Mononuclear cell (primary cell): ENCODE measurements at regions not wholly inside any gene's neighbourhood (a gene's known extent, or its start where the extent isn't known, plus 50 kb on each side); places are given as distances from the start of the nearest gene placed in this dataset.

Source experiments
- H3K27me3 ChIP-seq: 2 replicates; pipeline ENCODE4 v1.6.0; 2011; ENCODE audit warnings: low read length, control low read depth; ENCODE audit not compliant: insufficient read depth
- H3K4me1 ChIP-seq: 2 replicates; pipeline ENCODE4 v1.5.1; 2011; ENCODE audit warnings: mild to moderate bottlenecking, low read length, control low read depth; ENCODE audit not compliant: insufficient read depth
- H3K4me3 ChIP-seq: 2 replicates; pipeline ENCODE4 v1.5.1; 2011; ENCODE audit warnings: mild to moderate bottlenecking, low read length, moderate library complexity
- H3K9me3 ChIP-seq: 2 replicates; pipeline ENCODE4 v1.5.1; 2011; ENCODE audit warnings: low read depth, mild to moderate bottlenecking, control low read depth, low read length

DNA sequence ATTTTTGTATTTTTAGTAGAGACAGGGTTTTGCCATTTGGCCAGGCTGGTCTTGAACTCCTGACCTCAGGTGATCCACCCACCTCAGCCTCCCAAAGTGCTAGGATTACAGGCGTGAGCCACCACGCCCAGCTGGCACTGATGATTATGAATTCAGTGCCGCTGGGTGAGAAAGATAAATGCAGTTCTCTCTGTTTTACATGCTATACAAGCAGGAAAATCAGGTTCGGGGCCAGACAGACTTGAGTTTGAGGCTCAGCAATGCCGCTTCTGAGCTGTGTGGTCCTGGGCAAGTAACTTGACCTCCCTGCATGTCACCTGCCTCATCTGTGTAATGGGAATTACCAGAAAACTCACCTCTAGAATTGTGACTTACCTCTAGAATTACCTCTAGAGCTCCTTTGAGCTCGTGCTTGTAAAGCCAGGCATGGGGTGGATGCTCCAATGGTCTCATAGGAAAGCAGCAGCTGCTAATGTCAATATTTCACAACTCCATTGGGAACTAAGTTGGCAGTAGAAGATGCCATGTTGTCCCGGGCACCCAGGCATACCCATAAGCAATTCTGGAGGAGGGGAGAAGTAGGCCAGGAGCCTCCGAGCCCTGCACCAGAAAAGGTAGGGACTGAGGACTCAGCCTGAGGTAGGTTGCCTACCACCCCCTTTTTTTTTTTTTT, 119.8 kb upstream of the SLC25A33 start:
- Histone ChIP-seq H3K4me1 (peaks cover 19% of the 10 kb centered on the region), H3K27me3 (no peaks in the 10 kb centered on the region), H3K4me3 (no peak overlapping the region), H3K9me3 (no peaks in the 10 kb centered on the region)

DNA sequence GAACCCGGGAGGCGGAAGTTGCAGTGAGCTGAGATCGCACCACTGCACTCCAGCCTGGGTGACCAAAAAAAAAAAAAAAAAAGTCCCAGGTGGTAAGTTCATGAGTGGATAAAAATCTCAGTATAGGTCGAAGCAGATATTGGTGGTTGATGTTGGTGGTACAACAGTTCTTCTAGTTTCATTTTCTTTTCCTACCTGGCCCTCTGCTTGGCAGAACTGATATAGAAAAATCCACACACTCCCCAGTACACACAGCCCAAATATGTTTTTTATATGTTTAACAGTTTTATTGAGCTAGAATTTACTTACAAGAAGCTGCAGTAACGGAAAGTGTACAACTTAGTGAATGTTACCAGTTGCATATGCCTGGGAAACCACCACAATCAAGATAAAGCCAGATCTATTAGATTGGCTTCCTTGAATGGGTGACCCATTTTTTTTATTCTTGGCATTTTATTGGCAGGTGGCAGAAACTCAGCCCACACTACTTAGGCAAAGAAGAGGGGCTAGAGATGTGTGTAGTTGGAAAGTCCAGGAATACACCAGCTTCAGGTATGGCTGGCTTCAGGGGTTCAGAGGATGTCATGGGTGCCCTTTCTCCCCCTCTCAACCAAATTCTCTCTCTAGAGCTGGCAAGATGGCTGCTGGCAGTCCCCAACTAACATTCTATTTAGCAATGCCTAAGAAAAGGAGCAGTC, 118.3 kb upstream of the SLC25A33 start:
- no peaks in the 10 kb centered on the region for H3K9me3 ChIP-seq
- peaks cover 33% of the 10 kb centered on the region for H3K4me1 ChIP-seq
- no peaks in the 10 kb centered on the region for H3K27me3 ChIP-seq
- no peak overlapping the region for H3K4me3 ChIP-seq

DNA sequence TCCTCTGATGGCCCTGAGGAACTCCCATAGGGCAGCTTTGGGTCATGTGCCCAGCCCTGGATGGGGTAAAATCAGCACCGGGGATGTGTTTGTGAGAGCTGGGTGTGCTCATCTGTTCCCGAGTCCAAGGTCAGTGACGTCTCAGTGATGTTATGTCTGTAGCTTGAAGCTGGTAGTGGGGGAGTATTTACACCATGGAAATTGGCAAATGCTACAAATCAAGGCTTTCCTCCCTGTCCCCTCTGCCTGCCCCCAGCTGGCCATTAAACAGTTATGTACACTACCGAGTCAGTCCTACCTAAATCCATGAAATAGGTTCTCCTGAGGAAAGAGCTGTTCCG, 117.8 kb upstream of the SLC25A33 start:
- Histone ChIP-seq H3K27me3 (no peaks in the 10 kb centered on the region), H3K9me3 (no peaks in the 10 kb centered on the region), H3K4me1 (peaks cover 38% of the 10 kb centered on the region), H3K4me3 (no peak overlapping the region)

DNA sequence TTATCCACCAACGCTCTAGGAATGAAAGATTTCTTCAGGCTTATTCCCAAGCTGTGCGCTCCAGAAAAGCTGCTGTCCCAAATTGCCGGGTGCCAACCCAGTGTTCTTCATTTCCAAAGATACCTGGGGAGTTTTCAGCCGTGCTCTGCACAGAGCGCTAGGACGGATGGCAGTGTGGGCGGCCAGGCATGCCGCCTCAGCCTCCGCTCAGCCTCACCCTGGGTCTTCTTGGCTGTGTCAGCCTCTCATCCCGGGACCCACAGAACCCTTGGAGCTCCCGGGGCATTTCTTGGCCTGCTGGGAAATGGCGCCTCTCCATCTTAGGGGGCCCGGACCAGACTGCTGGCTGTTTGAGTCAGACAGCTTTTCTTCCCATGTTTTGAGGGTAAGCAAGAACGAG, 116.9 kb upstream of the SLC25A33 start:
- peaks cover 41% of the 10 kb centered on the region for H3K4me1 ChIP-seq
- H3K4me3 ChIP-seq: no peak overlapping the region
- no peaks in the 10 kb centered on the region for H3K27me3 ChIP-seq
- no peaks in the 10 kb centered on the region for H3K9me3 ChIP-seq

DNA sequence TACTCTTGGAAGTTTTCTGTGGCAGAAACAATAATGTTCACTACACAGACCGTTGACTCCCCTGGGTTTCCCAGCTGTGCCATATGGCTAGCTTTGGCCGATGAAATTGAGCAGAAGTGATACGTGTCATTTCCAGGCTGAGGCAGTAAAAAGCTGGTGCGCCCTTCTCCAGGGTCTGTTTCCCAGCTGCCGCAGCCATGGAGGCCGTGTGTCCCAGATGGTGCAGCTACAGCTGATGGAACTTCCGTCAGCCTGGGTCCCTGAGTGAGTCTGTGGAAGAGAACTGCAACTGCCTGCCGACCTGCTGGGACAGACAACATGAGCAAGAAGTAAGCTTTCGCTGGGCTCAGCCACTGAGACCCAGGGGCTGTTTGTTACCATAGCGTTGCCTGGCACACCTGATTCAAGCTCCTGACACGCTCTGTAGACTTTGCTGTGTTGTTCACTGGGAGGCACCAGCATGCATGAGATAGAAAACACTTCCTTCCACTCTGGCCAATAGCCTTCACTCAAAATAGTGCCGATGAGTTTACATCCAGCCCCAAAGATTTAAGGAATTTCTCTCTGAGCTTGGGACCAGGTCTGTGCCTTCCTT, 116.3 kb upstream of the SLC25A33 start:
- H3K4me1 ChIP-seq: peaks cover 40% of the 10 kb centered on the region
- H3K9me3 ChIP-seq: no peaks in the 10 kb centered on the region
- no peak overlapping the region for H3K4me3 ChIP-seq
- H3K27me3 ChIP-seq: no peaks in the 10 kb centered on the region

DNA sequence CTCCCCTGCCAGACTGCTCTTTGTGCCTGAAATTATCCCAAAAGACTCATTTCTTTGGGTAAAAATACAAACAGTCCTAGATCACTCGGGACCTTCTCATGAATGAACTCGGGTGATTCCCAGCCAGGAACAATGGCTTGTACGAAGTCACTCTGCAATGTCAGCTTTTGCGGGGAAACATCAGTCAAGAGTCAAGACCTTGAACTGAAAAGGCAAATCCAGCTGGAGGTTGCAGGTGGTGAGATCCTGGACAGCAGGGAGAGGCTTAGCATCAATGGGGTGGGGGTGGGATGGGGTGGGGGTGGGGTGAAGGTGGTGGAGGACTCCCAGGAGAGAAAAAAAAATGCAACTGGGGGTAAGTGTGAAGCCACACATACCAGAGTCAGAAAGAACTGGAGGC, 115.0 kb upstream of the SLC25A33 start:
- Histone ChIP-seq H3K27me3 (no peaks in the 10 kb centered on the region), H3K4me3 (no peak overlapping the region), H3K4me1 (peaks cover 42% of the 10 kb centered on the region), H3K9me3 (no peaks in the 10 kb centered on the region)

DNA sequence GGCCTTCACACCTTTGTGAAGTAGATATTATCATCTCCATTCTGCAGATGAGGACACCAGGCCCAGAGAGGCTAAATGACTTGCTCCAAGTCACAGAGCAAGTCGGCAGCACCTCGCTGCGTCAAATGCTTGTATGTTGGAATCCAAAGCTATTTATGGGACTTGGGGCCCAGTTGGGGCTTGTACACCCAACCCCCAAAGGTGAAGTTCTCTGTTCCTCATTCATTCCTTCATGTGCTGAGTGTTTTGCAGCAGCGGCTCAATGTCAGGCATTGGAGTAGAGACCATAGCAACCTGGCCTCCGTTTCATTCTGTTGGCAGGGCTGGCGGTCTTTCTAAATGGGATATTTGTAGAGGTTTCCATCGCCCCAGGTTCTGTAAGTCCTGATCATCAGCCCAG, 113.4 kb upstream of the SLC25A33 start:
- Histone ChIP-seq H3K27me3 (no peaks in the 10 kb centered on the region), H3K9me3 (no peaks in the 10 kb centered on the region), H3K4me1 (peaks cover 48% of the 10 kb centered on the region), H3K4me3 (no peak overlapping the region)

DNA sequence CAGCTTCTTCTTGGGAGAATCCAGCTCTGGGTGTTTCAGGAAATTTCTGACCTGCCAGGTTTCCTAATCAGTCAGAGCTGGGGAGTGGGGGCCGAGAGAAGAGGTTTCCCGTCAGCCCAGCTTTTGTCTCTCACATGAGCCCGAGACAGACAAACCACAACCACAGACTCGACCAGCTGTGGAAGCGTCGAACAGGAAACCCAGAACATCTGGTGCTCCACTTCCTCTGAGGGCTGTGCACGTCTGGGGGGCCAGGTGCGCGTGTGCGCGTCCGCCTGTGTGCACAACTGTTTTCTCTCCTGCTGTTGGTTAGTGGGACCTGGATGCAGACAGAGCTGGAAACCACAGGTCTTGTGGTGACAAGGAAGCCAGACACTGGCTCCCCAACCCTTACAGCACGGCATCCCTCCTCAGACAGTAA, 113.0 kb upstream of the SLC25A33 start:
- no peaks in the 10 kb centered on the region for H3K27me3 ChIP-seq
- no peak overlapping the region for H3K4me3 ChIP-seq
- H3K9me3 ChIP-seq: no peaks in the 10 kb centered on the region
- peaks cover 48% of the 10 kb centered on the region for H3K4me1 ChIP-seq

DNA sequence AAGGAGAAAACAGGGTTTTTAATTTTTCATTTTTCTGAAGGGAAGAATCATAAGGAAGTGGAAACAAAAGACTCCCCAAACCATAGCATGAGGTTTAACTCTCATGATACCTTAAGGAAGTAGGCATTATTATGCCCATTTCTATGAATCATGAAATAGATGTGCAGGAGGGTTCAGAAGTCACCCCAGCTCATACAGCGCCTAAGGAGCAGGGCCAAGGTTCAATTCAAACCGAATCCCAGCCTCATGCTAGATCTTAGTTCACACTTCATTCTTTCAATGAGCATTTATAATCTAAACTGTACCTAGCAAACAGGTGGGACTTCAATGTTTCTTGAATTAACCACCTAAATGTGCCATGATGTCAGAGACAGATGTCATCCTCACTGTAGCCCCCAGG, 111.9 kb upstream of the SLC25A33 start:
- Histone ChIP-seq H3K4me1 (peaks cover 48% of the 10 kb centered on the region), H3K27me3 (no peaks in the 10 kb centered on the region)

DNA sequence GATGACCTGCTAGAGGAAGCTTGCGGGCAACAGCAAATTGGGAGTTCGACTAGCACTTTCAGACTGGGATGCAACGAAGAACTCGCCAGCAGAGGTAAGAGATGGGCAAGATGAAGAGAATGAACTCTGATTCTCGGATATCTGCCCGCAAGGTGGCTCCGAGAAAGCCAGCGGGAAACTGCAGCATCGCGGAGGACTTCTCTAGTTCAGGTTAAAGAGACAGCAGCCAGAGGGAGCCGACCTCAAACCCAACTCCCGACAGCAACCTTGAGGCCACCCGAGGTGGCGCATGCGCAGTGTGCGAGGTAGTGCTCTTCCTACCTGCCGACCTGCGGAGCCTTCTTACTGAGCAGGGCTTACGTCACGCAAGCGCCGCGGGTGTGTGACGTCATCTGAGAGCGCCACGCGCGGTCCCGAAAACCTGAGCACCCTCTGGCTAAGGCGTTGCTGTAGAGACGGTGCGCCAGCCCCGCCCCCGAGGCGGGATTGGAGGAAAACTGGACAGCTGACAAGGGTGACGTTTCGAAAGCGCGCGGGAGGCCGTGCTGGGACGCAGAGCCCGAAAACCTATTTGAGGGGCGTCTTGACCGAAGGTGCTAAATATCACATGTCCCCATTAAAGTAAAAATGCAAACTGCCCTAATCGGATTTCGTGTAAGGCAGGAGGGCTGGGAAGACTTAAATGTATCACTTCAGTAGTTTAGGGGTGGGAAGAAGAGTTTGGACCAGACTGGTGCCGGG, 110.5 kb upstream of the SLC25A33 start:
- Histone ChIP-seq H3K9me3 (no peaks in the 10 kb centered on the region), H3K4me1 (peaks cover 48% of the 10 kb centered on the region), H3K27me3 (no peaks in the 10 kb centered on the region), H3K4me3 (peak overlapping the region; percentile 46)

More for the DNA sequence above, 111.9 kb upstream of the SLC25A33 start:
- Histone ChIP-seq H3K9me3 (no peaks in the 10 kb centered on the region), H3K4me3 (no peak overlapping the region)

DNA sequence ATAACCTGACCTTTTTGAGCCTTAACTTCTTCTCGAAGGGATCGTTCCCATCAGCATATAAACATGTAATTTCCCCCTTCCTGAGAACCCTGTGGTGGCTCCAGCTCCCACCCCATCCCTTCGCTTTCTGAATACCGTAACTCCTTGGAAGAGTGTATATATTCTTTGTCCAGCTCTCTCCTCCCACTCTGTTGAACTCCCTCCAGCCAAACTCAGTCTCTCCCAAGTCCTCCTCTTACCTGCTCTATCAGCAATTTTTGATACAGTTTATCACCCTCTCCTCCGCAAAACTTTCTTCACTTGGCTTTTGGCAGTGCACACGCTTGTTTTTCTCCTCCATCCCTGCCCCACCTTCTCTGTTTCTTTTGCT, 109.9 kb upstream of the SLC25A33 start:
- Histone ChIP-seq H3K4me3 (peak overlapping the region; percentile 46), H3K4me1 (peaks cover 48% of the 10 kb centered on the region), H3K27me3 (no peaks in the 10 kb centered on the region)

DNA sequence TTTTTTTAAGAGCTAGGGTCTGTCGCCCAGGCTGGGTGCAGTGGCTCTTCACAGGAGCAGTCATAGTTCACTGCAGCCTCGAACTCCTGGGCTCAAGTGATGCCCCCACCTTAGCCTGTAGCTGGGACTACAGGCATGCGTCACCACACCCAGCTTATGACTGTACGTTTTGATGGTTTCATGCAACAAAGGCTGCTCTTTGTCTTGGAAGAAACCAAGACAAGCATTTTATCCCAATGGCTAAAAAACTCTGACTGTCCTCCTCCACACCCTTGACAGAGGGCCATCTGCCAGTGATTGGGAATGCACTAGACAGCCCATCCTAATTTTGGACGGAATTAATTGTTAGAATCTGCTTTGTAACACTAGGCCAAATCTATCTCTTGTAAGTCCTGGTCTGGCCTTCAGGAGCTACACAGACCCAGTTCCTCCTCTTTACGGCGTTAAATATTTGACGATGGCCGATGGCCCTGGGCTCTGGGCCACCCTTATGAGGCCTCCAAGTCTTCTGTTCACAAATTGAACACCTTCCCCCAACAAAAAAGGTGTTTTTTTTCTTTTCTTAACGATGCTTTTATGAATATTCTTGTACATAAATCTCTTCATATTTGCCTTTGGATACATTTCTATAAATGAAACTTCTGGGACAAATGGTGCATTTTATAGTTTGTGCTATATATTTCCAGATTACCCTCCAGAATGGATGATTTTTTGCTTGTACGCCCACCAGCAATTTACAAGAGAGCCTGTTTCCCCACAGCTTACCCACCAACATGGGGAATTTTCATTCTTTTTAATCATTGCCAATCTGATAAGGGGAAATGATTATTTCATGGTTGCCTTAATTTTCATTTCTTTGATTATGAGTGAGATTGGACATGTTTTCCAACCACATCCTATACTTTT, 104.8 kb upstream of the SLC25A33 start:
- Histone ChIP-seq H3K27me3 (no peaks in the 10 kb centered on the region), H3K4me1 (peaks cover 7% of the 10 kb centered on the region), H3K4me3 (no peak overlapping the region), H3K9me3 (no peaks in the 10 kb centered on the region)

More for the DNA sequence above, 109.9 kb upstream of the SLC25A33 start:
- no peaks in the 10 kb centered on the region for H3K9me3 ChIP-seq

DNA sequence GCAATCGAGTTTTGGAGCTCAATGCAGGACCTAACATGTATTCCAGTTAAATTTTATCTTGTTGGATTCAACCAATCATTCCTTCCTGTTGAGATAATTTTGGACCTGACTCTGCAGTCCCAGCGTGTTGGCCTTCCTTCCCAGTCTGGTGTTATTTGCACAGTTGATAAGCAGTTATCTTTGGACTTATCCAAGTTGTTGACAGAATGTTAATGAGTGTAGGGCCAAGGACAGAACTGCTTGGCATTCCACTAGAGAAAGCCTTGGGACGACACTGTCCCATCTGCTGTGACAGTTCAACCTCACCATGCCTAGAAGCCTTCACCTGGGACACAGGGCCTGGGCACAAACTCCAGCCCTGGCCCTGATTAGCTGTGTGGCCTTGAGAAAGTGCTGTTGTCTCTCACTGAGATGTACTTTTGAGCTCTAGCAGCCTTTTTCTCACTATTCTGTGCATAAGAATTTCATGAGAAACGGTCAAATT, 104.1 kb upstream of the SLC25A33 start:
- Histone ChIP-seq H3K27me3 (no peaks in the 10 kb centered on the region), H3K9me3 (no peaks in the 10 kb centered on the region), H3K4me1 (peaks cover 4% of the 10 kb centered on the region), H3K4me3 (no peak overlapping the region)

DNA sequence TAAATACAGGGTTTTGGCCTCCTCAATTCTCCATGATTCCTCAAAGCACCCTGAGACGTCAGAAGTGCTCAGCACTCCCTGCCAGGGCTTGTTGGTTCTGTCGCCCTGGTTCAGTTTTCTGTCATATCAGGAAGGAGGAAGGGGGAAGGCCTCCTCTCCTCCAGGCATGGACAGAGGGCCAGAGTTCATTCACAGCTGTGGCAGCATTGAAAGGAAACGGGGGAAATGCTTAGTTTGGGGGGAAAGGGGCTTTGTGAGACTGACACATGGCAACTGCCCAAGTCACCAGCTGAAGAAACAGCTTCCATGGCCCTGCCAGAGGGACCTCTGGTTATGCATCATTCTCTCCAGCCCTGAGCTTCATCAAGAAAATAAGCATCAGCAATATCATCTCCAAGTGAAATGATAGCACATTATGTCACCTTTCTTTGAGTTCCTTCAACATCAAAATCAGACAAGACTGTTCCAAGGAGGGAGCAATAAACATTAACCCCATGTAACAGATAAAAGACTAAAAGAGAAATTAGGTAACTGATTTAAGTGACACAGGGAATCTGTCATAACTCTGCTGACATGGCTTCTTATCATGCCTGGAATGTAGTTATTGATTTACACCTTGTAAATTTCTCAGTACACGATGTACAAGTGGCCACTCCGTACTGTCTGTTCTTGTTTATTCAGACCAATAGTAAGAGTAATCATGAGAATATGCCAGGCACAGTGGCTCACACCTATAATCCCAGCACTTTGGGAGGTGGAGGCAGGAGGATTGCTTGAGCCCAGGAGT, 103.2 kb upstream of the SLC25A33 start:
- H3K4me3 ChIP-seq: no peak overlapping the region
- H3K9me3 ChIP-seq: no peaks in the 10 kb centered on the region

More for the DNA sequence above, 103.2 kb upstream of the SLC25A33 start:
- peaks cover 4% of the 10 kb centered on the region for H3K4me1 ChIP-seq
- H3K27me3 ChIP-seq: no peaks in the 10 kb centered on the region
